T follicular helper cell (primary cell): ENCODE measurements at regions not wholly inside any gene's neighbourhood (a gene's known extent, or its start where the extent isn't known, plus 50 kb on each side); places are given as distances from the start of the nearest gene placed in this dataset.

Experiments used
- DNase-seq: peaks from one replicate; pipeline ENCODE4 v3.0.0-alpha.2; 2020; ENCODE audit warnings: low read depth

DNA sequence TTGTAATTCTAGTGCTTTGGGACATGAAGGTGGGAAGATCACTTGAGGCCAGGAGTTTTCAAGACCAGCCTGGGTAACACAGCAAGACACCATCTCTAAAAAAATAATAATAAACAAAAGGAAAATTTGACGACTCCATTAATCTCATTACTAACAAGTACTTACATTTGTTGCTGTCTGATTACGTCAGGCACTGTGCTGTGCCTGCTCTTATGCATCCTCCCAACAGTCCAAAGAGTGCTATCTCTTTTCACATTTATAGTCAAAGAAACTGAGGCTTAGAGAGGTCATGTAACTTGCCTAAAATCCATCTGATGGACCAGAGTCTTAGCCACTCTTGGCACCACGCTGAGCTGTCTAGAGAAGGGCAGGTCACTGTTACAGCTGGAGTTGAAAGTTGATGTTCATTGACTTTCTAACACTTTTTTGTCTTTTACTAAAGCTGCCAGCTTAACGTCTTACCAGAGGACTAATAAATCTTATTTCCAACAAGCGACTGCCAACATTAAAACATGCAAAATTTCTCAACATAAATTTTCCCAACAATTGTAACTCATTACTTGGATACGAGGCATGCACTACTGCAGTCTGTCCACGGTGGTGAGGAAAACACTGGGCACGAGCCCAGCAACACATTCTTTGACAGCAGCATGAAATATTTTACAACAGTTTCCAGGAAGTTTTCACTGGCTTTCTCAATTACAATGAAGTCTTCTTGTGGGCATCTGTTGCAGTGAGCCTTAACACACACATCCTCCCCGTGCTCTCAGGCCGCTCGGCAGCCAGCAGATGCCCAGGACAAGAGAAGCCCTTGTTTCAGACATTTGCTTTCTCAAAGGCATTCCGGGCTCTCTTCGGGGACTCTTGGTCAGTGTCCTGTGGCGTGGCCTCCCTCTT is 262.9 kb upstream of the PROX1 start:
- no peak for DNase-seq

DNA sequence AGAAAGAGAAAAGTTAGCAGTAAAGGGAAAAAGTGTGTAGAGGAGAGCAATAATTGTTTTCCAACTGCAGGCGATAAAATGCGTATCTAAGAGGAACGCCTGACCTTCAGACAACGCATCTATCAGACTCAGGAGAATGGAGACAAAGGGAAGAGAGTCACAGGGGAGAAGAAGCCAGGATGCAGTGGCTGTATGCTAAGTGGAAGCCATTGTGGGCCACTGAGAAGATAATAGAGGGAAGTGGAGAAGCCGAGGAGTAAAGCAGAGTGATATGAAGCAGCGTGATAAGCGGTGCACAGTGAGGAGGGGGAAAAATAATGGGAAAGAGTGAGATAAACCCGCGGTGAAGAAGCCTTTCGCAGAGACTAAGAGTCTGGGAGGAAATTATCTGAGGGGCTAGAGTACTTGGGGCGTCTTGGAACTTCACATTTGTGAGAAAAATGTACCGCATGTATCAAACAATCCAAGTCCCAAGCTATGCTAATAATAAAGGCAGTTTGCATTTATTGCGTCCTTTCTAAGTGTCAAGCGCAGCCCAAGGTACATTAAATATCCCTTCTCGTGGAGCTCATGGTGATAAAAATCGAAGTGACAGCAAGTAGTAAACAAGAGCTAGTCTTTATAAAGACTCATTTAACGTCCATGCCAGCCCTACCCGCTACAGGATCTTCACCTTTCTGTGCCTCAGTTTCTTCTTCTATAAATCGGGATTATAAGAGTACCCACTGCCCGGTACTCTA is 259.8 kb upstream of the PROX1 start:
- no peak for DNase-seq

DNA sequence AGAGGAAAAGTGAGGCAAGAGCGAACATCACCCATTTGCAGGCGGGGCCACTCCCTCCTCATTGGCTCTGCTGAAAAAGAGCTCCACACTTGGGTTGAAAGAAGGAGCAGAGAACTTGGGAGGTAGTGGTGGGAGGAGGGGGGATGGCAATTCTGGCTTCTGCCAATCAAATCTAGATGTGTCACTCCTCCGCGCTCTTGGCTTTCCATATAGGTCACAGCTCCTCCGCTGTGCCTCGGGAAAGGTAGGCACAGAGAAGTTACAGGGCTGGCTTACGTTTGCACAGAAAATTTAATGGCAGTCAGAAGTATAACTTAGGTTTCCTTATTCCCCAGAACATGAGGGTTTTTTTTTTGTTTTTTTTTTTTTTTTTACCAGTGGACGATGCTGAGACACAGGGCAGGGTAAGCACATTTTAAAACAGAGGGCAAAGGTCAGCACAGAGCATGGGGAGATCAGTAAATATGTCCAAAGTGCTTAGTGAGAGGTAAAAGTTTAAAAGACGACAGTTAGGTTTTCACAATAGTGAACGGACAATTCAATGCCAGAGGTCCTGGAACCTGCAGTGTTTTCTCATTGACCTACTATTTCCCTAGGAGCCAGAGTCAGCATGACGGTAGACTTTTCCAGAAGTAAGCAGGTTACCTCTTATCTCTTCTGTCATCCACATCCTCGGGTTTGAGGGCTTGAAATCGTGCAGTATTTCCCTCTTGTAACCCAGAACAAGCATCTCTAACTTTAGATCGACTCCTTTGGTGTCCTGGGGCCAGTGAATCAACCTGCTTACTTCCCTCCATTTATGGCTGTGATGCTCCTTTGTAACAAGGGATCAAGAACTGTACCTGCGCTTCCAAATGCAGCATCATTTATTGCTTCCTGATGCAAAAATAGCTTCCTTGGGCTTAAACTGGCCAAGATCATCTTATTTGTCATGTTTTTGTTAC is 258.9 kb upstream of the PROX1 start:
- DNase-seq: no peak

DNA sequence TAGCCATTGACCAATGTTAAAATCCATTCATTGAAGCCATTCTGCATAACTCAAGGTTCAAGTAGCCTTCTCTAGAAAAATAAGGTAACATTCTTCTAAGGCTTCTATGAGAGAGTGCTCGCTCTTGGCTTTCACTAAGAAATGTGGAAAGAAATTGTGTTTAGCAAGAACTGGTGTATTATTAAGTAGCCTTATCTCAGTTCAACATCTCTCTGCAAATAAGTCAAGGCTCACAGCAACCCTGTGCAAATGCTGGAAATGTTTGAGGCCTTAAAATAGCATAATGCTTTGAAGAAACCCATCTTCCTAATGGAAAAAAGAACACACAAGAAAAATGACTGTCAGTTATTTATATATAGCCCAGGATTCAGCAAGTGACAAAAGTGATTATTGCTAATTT is 254.1 kb upstream of the PROX1 start:
- DNase-seq: no peak

DNA sequence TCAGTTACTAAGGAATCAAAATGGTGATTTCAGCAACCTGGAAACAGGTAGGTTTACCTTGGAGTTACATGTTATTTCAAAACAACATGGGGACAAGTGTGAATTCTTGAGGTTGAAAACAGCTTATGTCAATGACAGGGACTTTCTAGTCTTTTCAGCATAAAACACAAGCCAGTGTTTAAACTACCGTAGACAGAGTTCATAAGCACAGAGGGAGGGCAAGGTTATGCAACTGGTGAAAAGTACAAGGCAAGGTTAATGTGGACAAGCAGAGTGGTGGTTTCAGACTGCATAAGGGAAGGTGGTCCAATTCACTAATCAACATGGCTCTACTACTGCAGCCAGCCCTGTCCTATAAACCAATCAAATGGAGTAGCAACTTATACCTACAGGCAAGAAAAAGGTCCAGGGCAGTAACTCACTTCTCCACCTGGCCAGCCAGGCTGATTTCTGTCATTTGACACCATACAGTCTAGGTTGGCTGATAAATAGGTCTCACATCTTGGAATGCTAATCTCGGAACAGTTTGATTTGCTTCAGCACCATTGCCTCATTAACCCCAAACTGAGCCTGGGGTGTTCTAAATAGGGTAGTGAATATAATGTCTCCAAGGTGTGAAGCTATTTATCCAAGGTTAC is 250.3 kb upstream of the PROX1 start:
- DNase-seq: no peak

DNA sequence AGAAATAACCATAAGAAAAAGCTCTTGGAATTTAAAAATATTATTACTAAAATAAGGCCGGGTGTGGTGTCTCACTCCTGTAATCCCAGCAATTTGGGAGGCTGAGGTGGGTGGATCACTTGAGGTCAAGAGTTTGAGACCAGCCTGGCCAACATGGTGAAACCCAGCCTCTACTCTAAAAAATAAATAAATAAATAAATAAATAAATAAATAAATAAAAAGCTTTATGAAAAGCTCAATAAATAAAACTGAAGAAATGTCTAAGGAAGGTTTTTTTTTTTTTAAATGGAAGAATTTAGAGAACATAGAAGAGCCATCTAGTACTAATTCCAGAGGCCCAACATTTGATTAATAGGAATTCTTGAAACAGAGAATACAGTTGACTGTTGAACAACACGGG is 249.1 kb upstream of the PROX1 start:
- DNase-seq: no peak

DNA sequence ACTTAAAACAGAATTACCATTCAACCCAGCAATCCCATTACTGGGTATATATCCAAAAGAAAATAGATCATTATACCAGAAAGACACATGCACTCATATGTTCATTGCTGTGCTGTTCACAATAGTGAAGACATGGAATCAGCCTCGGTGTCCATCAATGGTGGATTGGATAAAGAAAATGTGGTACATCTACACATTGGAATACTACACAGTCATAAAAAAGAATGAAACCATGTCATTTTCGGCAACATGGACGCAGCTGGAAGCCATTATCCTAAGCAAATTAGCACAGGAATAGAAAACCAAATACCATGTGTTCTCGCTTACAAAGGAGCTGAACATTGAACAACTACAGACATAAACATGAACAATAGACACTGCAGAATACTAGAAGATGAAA is 244.8 kb upstream of the PROX1 start:
- DNase-seq: no peak

DNA sequence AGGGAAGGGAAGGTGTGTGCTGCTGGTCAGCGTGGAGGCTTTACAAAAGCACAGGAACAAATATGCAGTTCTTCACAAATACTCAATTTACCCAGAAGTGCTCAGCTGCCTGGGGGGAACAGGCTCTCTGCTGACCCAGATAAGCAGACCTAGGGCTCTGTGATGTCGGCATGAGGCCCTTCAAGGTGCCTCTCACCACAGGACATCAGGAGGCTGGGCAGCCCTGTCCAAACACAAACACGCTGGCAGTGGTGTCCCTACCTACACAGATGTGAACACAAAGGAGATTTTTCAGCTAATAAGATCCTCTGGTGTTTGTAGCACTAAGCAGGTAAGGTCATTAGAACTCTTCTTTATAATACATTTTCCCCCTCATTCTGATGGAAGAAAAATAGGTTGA is 243.0 kb upstream of the PROX1 start:
- no peak for DNase-seq

DNA sequence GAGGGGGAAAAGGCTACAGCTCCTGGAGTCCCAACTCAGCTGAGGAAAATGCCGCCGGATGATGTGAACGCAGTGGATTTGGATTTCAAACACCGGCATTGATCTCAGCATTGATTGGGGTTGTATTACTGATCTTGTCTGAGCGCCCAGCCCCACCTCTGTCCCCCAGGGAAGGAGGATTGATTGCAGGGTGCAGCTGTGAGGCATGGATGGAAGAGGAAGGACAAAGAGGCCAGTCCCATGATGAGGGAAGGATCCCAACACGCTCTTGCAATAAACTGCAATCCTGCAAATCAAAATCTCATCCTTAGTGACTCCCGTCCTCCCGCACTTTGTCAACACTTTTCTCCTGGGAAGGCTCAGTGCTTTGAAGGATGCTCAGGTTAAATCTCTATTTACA is 242.3 kb upstream of the PROX1 start:
- DNase-seq: no peak

DNA sequence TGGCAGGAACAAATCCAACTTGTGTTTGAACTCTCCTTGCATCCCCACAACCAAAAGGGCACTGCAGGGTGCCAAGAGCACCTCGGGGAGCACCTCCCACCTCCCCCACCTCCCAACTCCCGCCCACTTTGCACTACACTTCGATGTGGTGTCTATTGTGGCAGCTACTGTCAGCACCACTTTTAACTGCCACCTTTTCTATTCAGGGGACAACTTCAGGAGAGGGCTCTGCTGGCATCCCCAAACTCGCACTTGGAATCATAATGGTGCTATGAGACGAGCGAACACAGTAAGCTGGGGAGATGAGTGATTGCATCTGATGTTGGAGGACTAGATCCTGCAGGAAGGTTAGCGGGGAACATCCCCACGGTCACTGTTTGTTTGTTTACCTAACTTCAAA is 238.2 kb upstream of the PROX1 start:
- DNase-seq: no peak

DNA sequence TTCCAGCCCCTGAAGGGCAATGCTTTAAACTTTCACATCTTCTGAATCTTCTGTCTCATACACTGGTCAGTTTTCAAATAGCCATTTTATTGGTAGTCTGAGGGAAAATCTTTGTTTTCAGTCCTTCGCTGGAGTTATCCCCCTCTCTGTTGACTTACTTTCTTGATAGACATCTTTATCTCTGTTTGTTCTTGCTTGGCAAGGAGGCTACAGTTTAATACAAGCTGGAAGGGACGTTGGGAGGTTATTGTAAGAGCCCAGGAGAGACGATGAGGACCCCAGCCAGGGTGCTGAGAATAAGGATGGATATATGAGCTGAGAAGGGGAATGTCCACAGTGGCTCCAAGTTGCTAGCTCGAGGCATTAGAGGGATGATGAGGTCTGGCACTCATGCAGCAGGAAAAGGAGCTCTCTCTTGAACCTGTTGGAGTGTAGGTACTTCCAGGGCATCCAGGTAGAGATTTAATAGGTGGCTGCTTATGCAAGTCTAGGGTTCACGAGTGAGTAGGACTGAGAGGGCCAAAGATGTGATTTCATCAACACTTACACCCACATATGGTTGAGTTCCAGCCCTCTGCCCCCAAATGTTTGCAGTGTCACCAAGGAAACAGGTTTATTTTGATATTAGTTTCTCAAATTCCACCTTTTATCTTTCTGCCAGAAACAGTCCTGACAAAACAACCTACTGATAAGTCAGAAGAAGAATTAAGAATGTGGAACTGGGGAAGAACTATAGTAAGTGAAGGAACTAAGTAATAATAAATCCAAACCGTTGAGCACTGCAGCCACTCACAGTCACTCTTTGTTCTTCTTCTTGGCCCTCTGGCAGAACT is 237.3 kb upstream of the PROX1 start:
- DNase-seq: no peak

DNA sequence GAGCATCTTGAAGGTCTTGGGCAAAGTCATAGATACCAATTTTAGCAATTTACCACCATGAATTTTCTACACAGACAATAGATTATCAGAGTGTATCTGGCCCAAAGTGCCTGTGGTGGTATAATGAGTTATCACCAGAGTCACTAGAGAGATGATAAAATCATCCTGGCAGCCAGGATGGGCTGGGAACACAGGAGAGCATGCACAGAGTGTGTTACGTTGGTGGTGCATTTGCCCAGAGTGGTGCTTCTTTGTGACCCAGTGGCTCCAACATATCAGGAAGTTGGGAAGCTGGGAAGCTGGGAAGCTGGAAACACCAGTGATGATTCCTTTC is 236.7 kb upstream of the PROX1 start:
- no peak for DNase-seq

DNA sequence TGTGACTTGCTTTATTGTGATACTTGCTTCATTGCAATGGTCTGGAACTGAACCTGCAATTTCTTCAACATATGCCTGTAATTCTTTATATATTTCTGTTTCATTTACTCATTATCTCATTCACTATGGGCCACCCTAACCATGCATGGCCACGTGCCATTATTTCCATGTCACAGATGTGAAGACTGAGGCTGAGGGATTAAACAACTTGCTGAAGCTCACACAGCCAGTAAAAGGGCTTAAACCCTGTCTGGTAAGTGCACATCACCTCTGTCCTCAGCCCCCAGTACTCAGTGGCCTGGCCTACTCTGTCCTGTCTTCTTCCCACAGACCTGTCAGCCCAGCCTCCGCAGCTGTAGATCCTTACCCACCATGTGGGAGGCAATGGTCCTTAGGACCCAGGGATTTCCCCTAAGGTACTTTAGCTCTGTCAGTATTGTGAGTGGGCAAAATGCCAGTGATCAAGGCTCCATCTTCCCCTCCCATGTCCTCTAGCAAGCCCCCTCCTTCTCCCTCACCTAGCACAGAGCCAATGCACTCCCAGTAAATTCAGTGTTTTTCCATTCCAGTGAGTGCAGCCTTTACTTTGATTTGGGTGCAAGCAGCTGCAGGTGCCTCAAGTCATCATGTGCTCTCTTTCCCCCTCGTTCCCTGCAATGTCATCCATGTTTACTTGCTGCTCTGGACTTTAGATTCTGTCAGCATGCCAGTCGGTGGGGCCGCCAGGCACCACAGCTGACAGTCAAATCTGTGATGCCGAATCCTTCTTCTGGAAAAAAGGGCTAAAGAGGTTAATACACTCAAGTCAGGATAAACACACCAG is 228.2 kb upstream of the PROX1 start:
- DNase-seq: no peak

DNA sequence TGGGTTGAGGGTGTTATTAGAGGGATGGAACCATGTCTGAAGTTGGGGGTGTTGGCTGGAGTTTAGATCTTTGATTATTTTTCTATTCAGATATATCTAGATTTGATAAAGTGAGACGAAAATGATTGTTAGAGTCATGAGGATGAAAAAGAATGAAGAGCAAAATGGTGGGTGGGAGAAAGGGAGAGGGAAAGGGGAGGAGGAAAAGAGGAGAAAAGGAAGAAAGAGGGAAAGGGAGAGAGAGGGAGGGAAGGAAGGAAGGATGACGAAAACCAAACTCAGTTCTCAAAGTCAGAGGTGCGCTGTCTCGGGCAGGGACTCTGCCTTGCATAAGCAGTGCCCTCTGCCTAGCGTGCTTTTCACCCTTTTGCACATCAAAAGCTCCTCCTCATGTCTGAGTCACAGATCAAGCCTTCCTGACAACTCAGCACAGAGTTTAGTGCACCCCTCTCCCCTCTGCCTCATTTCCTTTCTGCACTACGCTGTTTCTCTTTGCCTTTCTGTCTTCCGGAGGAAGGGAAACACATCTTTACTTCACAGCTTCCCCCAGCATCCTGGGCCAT is 225.8 kb upstream of the PROX1 start:
- peak; percentile 4 for DNase-seq

DNA sequence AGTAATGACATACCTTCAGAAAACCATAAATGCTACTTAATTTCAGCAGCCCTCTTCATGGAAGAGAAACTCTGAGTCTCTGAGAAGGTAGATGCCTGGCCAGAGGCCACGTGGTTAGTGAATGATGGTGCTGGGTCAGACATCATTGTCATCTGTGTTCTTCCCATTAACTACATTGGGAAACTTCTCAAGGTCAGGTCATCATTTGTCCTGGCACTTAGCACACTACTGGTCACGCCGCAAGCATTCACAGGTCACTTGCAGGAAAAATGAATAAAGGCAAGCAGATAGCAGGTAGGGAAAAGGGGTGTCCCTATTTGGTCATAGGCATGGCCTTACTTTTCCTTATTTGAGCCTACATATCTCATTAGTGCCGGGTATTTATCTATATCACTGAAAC is 220.1 kb upstream of the PROX1 start:
- DNase-seq: no peak

DNA sequence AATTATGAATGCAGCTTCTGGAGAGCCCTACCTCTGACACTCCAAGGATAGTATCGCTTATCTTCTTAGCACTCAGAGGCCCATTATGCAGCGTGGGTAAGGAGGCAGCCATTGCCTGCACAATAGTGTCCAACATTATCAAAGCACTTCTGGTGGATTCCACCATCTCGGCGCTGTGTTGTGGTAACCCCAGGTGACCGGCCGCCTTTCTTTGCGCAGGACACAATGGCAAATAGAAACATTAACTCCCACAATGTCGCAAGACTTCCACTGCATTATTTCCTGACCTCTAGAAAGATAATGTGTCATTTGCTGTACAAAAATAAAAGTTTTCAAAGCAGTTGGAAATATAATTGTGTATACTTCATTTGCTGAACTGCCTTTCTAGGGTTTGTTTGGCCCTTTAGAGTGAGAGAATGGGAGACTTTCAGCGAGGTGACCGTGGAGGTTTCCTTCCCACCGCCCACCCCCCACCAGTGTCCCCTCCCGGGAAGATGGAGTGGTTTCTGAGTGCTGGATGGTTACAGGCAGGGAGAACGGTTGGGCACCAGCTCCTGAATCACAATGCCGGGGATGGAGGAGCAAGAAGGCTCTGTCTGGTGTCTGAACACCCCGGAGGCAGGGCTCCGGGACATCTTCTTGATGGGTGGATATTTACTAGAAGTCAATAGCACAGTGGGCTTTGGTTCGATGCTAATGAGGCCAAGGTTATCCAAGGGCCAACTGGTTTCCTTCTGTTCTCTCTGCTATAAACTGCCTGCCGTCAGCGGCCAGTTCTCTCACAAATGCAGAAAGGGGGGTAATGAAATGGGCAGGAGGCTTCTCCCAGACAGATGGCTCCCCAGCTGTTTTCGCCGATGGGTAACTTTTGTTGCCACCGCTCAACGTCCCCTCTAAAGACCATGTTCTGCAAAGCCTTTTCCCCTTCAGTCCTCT is 215.4 kb upstream of the PROX1 start:
- DNase-seq: no peak

DNA sequence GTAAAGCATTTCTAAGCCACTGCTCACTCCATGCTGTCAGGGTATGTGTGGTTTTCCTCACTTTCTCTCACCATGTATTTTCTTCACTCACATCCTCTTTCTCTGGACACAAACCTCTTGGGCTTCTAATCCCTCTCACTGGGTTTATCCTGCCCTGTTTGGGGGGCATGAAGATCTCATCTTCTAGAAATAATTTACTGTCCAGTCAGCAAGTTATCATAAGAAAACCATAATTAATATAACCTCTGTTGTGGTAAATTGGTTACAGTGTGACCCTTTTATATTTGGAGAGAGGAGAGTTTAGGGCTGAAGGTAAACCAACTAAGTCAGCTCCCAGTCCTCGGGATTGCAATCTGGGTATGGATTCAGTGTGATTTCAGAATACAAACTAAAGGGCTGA is 213.8 kb upstream of the PROX1 start:
- DNase-seq: no peak

DNA sequence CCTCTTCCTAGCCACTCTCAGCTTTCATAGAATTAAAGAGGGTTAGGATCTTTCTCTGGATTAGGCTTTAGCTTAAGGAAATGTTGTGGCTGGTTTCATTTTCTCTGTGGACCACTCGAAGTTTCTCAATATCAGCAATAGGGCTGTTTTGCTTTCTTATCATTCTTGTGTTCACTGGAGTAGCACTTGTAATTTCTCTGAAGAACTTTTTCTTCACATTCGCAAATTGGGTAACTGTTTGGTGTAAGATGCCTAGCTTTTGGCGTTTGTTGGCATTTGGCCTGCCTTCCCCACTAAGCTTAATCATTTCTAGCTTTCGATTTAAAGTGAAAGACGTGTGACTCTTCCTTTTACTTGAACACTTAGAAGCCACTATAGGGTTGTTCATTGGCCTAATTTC is 210.8 kb upstream of the PROX1 start:
- no peak for DNase-seq

DNA sequence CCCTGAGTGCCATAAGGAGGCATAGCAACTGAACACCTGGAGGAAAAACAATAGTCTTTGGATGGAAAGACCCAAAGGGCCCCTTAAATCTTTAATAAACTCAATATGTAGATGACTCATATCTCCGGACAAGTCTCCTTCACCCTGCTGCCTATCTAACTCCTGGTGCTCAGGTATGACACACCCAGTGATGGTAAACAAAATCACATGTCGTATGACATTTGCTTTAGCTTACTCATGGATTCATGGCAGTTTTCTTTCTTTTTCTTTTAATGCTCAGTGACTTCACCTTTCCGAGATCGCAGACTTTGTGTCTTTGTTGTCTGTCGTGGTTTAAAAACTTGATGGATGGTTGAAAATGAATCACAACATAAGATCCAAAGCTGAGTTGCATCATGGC is 208.5 kb upstream of the PROX1 start:
- DNase-seq: no peak
